Stimulated activated CD4-positive, alpha-beta T cell treated with anti-CD3 and anti-CD28 coated beads, Interleukin-4, amount 100 ng/mL, for 48 hours (primary cell): ENCODE measurements at regions not wholly inside any gene's neighbourhood (a gene's known extent, or its start where the extent isn't known, plus 50 kb on each side); places are given as distances from the start of the nearest gene placed in this dataset.
"Not testable (repeated sequence)": the region's sequence is repeated elsewhere in the genome, so short reads cannot be mapped to it uniquely, and the experiment has no call there.

Experiments
- DNase-seq, 2 donors: peaks; one replicate each; pipeline ENCODE4 v3.0.0-alpha.2; 2020; ENCODE audit warnings: low read depth in 2 of 2

GRCh38 chr17:77619851-77620250 lies 338.7 kb upstream of the TNRC6C start:
- DNase-seq, result no peak

- no peak for DNase-seq
These were observed 338.2 kb upstream of the TNRC6C start for GRCh38 chr17:77620282-77620681.

GRCh38 chr17:77622084-77622483 lies 336.4 kb upstream of the TNRC6C start:
- not testable (repeated sequence) for DNase-seq

GRCh38 chr17:77622647-77623046 lies 335.9 kb upstream of the TNRC6C start:
- DNase-seq, result no peak

GRCh38 chr17:77623321-77623720 lies 335.2 kb upstream of the TNRC6C start:
- DNase-seq, result not testable (repeated sequence)

- DNase-seq, result no peak
These were observed 330.5 kb upstream of the TNRC6C start for GRCh38 chr17:77628035-77628434.

- DNase-seq, result not testable (repeated sequence)
These were observed 329.2 kb upstream of the TNRC6C start for GRCh38 chr17:77629284-77629683.

GRCh38 chr17:77631307-77631706 lies 327.2 kb upstream of the TNRC6C start:
- DNase-seq, result no peak

GRCh38 chr17:77632619-77633018 lies 325.9 kb upstream of the TNRC6C start:
- DNase-seq, result no peak

- DNase-seq, result peak; percentile 34 to 43
These were observed 323.8 kb upstream of the TNRC6C start for GRCh38 chr17:77634710-77635109.

- no peak for DNase-seq
These were observed 323.3 kb upstream of the TNRC6C start for GRCh38 chr17:77635176-77635575.

GRCh38 chr17:77635785-77636184 lies 322.7 kb upstream of the TNRC6C start:
- not testable (repeated sequence) for DNase-seq

GRCh38 chr17:77636835-77637817 lies 321.4 kb upstream of the TNRC6C start:
- DNase-seq, result no peak

- DNase-seq, result no peak
These were observed 320.5 kb upstream of the TNRC6C start for GRCh38 chr17:77637818-77638575.

- no peak for DNase-seq
These were observed 318.3 kb upstream of the TNRC6C start for GRCh38 chr17:77640252-77640651.

- no peak for DNase-seq
These were observed 317.4 kb upstream of the TNRC6C start for GRCh38 chr17:77640916-77641605.

- DNase-seq, result no peak
These were observed 316.8 kb upstream of the TNRC6C start for GRCh38 chr17:77641718-77642117.

- no peak for DNase-seq
These were observed 314.1 kb upstream of the TNRC6C start for GRCh38 chr17:77644181-77645071.

- peak; percentile 47 to 52 for DNase-seq
These were observed 313.1 kb upstream of the TNRC6C start for GRCh38 chr17:77645072-77646045.

- DNase-seq, result no peak
These were observed 312.5 kb upstream of the TNRC6C start for GRCh38 chr17:77646046-77646430.
